ENCODE measurements at regions not wholly inside any gene's neighbourhood (a gene's known extent, or its start where the extent isn't known, plus 50 kb on each side); places are given as distances from the start of the nearest gene placed in this dataset.

- no peak for DNase-seq
- no peaks in the 10 kb centered on the region for H3K9me2 ChIP-seq (replicated peaks; ENCODE audit: insufficient read depth, low read length)
- no peaks in the 10 kb centered on the region for H3F3A ChIP-seq (ENCODE audit: insufficient read depth, low read length)
- H3K9ac ChIP-seq (ENCODE audit: low read length) = no peak overlapping the region
- no peaks in the 10 kb centered on the region for H3K27me3 ChIP-seq (replicated peaks; ENCODE audit: insufficient read depth, low read length)
- no peaks in the 10 kb centered on the region for H3K36me3 ChIP-seq (replicated peaks; ENCODE audit: insufficient read depth, low read length)
- no peak overlapping the region for H2AFZ ChIP-seq (ENCODE audit: low read length)
- no peaks in the 10 kb centered on the region for H3K9me3 ChIP-seq (replicated peaks; ENCODE audit: insufficient read depth, low read length)
- TF ChIP-seq EZH2 (optimal IDR thresholded peaks at IDR 0.05; ENCODE audit: low read depth, low read length) = no peak
- TF ChIP-seq, protein P1, sequence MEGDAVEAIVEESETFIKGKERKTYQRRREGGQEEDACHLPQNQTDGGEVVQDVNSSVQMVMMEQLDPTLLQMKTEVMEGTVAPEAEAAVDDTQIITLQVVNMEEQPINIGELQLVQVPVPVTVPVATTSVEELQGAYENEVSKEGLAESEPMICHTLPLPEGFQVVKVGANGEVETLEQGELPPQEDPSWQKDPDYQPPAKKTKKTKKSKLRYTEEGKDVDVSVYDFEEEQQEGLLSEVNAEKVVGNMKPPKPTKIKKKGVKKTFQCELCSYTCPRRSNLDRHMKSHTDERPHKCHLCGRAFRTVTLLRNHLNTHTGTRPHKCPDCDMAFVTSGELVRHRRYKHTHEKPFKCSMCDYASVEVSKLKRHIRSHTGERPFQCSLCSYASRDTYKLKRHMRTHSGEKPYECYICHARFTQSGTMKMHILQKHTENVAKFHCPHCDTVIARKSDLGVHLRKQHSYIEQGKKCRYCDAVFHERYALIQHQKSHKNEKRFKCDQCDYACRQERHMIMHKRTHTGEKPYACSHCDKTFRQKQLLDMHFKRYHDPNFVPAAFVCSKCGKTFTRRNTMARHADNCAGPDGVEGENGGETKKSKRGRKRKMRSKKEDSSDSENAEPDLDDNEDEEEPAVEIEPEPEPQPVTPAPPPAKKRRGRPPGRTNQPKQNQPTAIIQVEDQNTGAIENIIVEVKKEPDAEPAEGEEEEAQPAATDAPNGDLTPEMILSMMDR (IDR thresholded peaks at IDR 0.05; ENCODE audit: low read length) = no peak
- no peak for TF ChIP-seq EZH2phosphoT487 (IDR thresholded peaks at IDR 0.05; ENCODE audit: low read length)
- no peak overlapping the region for H3K27ac ChIP-seq (ENCODE audit: low read length)
- H3K4me2 ChIP-seq (ENCODE audit: low read depth, low read length) = no peak overlapping the region
- no peaks in the 10 kb centered on the region for H4K20me1 ChIP-seq (ENCODE audit: insufficient read depth, low read length)
- no peak overlapping the region for H3K4me3 ChIP-seq (ENCODE audit: low read length)
- H3K4me1 ChIP-seq (ENCODE audit: low read length) = no peaks in the 10 kb centered on the region
- H3K79me2 ChIP-seq (ENCODE audit: low read length) = no peaks in the 10 kb centered on the region
Observed at GRCh38 chr10:105679781-105680180, 1038.7 kb downstream of the SORCS3 start.

DNA sequence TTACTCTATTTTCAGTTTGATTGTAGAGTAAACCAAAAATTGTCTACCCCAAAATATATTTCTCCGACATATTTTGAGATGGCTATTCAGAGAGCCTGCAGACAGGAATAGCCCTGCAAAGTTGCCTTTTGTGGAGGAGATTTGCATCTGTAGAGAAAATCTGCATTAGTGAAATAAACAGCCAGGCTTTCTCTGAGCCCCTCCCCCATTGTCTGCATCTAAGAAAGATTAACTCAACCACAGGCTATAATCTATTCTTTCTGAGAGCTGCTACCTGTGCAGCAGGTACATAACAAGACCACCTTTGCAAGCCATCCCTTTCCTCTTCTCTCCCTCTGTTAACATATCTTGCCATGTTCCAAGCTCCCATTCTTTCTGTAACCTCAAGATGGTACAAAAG lies 1034.2 kb downstream of the SORCS3 start:
- DNase-seq = no peak
- H3K4me2 ChIP-seq (ENCODE audit: low read depth, low read length) = no peak overlapping the region
- no peaks in the 10 kb centered on the region for H3K4me1 ChIP-seq (ENCODE audit: low read length)
- TF ChIP-seq EZH2 (optimal IDR thresholded peaks at IDR 0.05; ENCODE audit: low read depth, low read length) (no peak), EZH2phosphoT487 (IDR thresholded peaks at IDR 0.05; ENCODE audit: low read length) (no peak)
- TF ChIP-seq, protein P1 (IDR thresholded peaks at IDR 0.05; ENCODE audit: low read length) = no peak
- H3K9me2 ChIP-seq (replicated peaks; ENCODE audit: insufficient read depth, low read length) = no peaks in the 10 kb centered on the region
- no peaks in the 10 kb centered on the region for H3K79me2 ChIP-seq (ENCODE audit: low read length)
- H3K27ac ChIP-seq (ENCODE audit: low read length) = no peak overlapping the region
- H3K27me3 ChIP-seq (replicated peaks; ENCODE audit: insufficient read depth, low read length) = no peaks in the 10 kb centered on the region
- H3F3A ChIP-seq (ENCODE audit: insufficient read depth, low read length) = no peaks in the 10 kb centered on the region
- no peaks in the 10 kb centered on the region for H4K20me1 ChIP-seq (ENCODE audit: insufficient read depth, low read length)
- H3K4me3 ChIP-seq (ENCODE audit: low read length) = no peak overlapping the region
- H3K36me3 ChIP-seq (replicated peaks; ENCODE audit: insufficient read depth, low read length) = no peaks in the 10 kb centered on the region
- H3K9me3 ChIP-seq (replicated peaks; ENCODE audit: insufficient read depth, low read length) = no peaks in the 10 kb centered on the region
- H3K9ac ChIP-seq (ENCODE audit: low read length) = no peak overlapping the region
- H2AFZ ChIP-seq (ENCODE audit: low read length) = no peak overlapping the region

- Histone ChIP-seq H3K9me2 (replicated peaks; ENCODE audit: insufficient read depth, low read length) (no peaks in the 10 kb centered on the region), H3K9me3 (replicated peaks; ENCODE audit: insufficient read depth, low read length) (no peaks in the 10 kb centered on the region), H3K9ac (ENCODE audit: low read length) (no peak overlapping the region), H3K4me2 (ENCODE audit: low read depth, low read length) (no peak overlapping the region), H3K27me3 (replicated peaks; ENCODE audit: insufficient read depth, low read length) (no peaks in the 10 kb centered on the region), H3K27ac (ENCODE audit: low read length) (no peak overlapping the region), H3K79me2 (ENCODE audit: low read length) (no peaks in the 10 kb centered on the region), H3K36me3 (replicated peaks; ENCODE audit: insufficient read depth, low read length) (no peaks in the 10 kb centered on the region), H4K20me1 (ENCODE audit: insufficient read depth, low read length) (no peaks in the 10 kb centered on the region), H3K4me3 (ENCODE audit: low read length) (no peak overlapping the region), H2AFZ (ENCODE audit: low read length) (no peak overlapping the region), H3K4me1 (ENCODE audit: low read length) (no peaks in the 10 kb centered on the region), H3F3A (ENCODE audit: insufficient read depth, low read length) (no peaks in the 10 kb centered on the region)
- TF ChIP-seq EZH2phosphoT487 (IDR thresholded peaks at IDR 0.05; ENCODE audit: low read length) = no peak
- TF ChIP-seq EZH2 (optimal IDR thresholded peaks at IDR 0.05; ENCODE audit: low read depth, low read length) = no peak
- TF ChIP-seq, protein P1 (IDR thresholded peaks at IDR 0.05; ENCODE audit: low read length) = no peak
- DNase-seq = no peak
Observed at GRCh38 chr10:105674448-105674847, 1033.4 kb downstream of the SORCS3 start.

Measured in MM.1S (cell line).